HCEC 1CT (cell line): ENCODE measurements at regions not wholly inside any gene's neighbourhood (a gene's known extent, or its start where the extent isn't known, plus 50 kb on each side); places are given as distances from the start of the nearest gene placed in this dataset.
"Not testable (repeated sequence)": the region's sequence is repeated elsewhere in the genome, so short reads cannot be mapped to it uniquely, and the experiment has no call there.

Source experiments
- DNase-seq: peaks from one replicate; pipeline ENCODE4 v3.0.0-alpha.2; 2017

DNA sequence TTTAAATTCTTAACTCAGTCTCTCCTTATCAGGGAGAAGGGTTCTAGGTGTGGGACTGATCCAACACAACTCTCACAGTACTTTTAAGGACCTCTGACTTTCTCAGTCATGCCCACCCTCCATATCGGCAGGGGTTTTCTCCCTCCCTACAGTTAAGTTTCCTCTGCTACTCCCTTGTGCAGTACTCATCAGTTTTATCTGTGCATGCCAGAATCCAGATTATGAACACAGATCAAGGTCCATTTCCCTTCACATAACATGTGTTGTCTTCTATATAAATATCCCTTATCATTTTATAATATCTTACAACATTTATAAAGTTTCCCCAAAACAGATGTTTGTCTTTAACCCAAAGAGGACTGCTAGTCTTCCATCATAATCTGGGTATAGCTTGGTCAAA, 986.5 kb upstream of the ARRDC3 start:
- no peak for DNase-seq

DNA sequence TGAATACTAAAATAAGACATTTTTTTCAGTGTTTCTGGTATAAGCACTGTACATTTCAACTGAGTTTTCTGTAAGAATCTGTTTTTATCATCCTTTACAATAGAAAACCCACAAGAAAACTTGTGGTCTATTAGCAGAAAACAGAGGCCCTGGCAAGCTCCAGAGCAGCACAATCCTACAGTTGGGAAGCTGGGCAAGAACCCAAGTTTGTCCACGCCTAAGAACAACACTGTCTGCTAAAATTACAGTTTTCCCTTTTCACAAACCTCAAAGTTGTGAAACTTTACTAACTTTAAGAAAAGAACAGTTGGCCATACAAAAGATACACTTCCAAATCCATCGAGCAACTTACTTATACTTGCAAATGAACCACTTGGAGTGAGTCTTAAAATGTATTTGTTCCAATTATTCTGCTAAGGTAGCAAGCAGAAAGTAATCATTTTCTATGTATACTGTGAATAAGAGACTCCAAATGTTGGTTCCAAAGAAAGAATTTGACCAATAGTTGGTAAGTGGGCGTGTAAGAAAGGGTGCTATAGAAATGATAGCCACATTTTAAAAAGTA, 982.0 kb upstream of the ARRDC3 start:
- DNase-seq: no peak

DNA sequence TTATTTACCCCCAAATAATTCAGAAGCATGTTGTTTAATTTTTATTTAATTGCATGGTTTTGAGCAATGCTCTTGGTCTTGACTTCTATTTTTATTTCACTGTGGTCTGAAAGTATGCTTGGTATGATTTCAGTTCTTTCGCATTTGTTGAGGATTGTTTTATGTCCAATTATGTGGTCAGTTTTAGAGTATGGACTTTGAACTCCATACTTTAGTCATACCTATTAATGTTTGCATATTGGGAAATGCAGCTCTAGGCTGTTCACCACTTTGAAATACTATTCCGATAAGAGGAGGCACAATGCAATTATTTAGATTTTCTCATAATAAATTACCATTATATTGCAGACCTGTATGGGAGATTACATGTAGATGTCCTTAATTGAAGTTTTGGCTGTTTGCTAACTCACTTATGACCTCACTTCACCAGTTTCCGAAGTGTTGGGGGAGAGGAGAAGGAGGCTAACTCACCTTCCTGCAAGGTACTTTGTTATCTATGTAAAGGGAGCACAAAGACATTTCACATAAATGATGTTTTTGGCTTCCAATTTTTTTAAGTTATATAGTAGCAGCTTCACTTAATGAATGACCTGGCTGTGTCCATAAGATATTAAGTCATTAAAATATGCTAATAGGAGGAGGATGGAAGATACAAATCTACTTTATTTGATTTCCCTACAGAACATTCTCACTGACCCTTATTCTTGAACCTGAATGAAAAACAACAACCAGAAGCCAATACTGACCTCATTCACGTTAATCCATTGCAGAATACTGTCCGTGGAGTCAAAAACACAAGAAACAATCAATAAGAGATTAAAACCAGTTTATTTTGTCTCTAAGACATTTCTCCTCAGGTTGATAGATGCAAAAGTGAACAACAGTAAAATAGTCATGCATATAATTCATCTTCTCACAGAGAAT, 970.3 kb upstream of the ARRDC3 start:
- DNase-seq: peak; percentile 64

DNA sequence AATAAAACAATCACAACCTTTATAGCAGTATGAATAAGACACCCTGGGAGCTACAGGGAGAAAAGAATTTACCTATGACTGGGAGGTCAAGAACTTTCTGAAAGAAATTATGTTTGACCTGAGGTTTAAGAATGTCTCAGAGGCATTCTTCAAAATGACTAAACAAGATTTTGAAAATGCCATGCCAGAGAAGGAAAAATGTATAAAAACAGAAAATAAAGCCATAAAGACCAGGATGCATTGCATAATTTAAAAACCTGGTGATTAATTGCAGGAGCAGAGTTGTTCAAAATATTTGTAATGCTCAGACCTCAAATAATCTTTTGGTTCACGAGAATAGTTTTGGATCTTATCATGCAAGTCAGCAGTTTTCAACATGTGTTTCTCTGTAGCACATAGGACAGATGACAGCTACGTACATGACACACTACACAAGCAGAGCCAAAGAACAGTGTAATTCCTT, 954.7 kb upstream of the ARRDC3 start:
- DNase-seq: peak; percentile 79

DNA sequence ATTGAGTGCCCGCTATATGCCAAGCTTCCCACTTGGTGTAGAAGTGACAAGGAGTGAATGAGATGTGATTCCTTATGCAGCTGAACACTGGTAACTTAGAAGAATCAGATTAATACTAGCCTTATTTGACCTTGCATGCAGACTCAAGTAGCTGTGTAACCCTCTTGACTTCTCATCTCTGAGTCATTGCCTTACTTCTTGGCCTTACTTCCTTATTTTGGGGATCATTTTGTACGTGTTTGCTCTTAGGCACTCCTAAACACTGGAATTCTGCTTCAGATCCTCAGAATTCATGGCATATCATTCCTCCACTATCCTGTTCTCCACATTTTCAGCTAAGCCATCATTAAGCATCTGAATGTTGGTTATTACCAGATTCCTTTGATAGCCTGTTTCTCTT, 948.9 kb upstream of the ARRDC3 start:
- peak; percentile 86 for DNase-seq

DNA sequence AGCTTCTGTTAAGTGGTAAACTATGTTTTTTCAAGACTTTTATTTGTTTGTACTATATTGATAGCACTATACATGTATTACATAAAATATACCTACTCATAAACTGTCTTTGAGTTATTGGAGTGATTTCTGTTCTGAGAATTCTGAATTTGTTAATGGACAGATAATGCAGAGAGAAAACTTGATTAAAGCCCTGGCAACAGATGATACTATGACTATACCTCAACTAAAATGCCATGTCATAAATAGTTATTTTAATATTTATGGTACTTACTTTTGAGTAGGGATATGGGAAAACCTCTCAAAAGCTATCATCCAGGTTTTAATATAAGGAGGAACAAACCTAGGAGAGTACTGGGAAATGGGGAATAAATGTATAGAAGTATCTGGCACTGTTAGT, 947.2 kb upstream of the ARRDC3 start:
- DNase-seq: no peak

DNA sequence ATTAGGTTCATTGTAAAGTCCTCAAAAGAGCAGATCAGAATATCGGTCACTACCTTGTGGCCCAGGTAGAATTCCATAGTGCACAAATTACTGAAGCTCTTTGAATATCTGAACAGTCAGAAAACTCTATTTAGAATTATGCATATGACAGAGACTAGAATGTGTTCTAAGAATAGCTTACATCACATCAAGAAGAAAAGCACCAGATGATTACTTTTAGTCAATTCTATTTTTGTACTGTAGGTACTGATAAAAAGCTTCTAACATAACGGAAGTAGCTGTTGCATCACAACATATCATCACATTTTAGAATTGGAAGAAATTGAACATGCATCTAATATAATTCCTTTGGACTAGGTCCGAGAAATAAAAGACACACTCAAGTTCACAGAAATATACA, 946.6 kb upstream of the ARRDC3 start:
- no peak for DNase-seq

DNA sequence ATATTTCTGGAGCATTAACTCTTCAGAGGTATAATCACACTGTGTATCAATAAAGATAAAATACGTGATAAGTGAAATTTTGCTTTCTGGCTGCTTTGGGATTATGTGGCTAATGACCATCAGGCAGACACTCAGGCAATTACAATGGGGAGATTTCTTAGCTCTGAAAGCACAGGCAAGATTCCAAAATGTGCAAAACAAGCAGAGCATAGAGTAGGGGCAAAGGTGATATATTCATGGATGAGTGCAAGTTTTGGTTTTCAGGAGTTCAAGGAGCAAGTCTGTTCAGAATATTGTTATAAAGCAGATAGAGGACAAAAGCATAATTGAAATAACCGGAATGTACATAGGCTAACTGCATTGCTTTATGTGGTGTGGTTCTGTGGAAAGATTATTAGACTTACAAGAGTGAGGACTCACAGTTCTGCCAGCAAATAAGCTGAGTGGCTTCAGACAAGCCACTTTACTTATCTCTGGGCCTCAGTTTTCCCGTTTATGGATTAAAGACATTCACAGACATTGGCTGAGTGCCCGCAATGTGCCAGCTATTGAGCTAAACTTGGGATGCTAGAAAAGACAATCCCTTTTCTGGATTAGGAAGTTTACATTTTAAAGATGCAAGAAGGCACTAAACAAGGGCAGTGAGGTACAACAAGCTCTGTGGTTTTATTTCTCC, 945.6 kb upstream of the ARRDC3 start:
- DNase-seq: no peak

DNA sequence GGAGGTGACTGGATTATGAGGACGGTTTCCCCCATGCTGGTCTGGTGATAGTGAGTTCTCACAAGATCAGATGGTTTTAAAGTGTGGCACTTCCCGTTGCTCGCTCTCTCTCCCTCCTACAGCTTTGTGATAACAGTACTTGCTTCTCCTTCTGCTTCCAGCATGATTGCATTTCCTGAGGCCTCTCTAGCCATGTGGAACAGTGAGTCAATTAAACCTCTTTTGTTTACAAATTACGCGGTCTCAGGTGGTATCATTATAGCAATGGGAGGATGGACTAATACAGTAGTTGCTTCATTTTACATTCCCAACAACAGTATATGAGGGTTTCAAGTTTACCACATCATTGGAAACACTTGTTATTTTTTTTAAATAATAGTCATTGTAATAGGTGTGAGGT, 937.3 kb upstream of the ARRDC3 start:
- DNase-seq: no peak

DNA sequence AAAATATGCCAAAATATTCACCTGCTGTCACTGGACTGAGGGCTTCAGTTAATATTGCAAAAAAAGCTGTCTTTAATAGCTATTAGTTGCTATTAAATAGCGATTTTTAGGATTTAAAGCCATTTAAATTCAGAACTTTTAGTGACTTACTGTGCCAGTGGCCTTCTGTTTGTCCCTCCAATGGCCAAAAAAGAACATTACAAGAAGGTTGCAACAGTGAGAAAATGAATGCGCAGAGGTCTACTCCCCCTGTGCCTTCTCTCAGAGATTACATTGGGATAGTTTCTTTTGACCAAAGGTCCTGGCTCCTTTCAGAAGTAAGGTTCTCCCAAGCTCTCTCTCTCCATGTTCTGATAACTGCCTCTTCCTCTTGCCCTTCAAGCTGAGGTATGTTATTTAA, 930.3 kb upstream of the ARRDC3 start:
- DNase-seq: no peak

DNA sequence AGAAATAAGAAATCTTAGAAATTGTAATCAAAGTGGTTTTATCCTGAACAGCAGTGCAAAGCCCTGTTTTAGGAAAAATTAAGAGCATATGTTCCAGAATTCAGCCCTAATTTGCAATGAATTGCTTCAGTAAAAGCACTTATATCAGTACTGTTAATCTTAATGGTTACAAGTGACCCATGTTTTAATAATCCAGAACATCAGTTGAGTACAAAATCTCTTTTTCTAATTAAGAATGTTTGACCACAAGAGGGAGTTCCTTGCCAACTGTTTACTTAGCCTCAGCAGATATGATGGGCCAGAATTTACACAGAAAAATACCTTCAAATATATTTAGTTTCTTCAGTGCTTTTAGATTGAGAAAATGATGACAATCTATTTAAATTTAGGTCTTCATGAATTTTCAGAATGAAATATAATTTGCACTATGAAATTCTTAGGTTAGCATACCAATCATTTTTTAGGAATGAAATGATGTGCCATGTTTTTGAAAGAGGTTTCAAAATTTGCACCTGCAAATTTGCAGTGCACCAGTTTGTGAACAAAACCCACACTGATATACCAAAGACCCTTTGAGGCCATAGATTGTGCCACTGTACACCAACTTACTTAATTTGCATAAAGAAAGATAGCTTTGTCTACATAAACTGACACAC, 926.3 kb upstream of the ARRDC3 start:
- peak; percentile 68 for DNase-seq

DNA sequence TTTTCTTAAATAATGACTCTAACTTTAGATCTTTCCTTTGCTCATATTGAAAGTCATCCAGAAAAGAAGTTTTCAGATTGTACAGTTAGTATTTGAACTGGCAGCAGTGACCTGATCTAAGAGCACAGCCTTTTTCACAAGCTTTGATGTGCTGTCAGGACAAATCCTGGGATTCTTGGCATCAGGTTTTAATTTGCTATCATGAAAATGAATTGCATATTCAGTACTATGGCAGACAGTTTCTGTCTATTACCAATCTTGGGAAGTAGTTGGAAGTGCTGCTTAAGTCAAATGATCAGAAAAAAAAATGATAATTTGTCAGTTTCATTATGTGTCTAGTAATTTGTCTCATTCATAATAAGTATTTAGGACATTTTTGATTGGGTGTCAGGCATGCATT, 925.6 kb upstream of the ARRDC3 start:
- no peak for DNase-seq

DNA sequence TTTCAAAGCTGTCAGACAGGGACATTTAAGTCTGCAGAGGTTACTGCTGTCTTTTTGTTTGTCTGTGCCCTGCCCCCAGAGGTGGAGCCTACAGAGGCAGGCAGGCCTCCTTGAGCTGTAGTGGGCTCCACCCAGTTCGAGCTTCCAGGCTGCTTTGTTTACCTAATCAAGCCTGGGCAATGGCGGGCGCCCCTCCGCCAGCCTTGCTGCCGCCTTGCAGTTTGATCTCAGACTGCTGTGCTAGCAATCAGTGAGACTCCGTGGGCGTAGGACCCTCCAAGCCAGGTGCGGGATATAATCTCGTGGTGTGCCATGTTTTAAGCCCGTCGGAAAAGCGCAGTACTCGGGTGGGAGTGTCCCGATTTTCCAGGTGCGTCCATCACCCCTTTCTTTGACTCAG, 919.2 kb upstream of the ARRDC3 start:
- DNase-seq: not testable (repeated sequence)

DNA sequence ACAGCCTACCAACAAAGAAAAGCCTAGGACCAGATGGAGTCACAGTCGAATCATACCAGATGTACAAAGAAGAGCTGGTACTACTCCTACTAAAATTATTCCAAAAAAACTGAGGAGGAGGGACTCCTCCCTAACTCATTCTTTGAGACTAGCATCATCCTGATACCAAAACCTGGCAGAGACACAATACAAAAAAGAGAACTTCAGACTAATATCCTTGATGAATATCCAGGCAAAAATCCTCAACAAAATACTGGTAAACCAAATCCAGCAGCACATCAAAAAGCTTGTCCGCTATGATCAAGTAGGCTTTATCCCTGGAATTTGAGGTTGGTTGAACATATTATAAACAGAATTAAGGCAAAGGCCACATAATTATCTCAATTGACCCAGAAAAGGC, 900.4 kb upstream of the ARRDC3 start:
- no peak for DNase-seq

DNA sequence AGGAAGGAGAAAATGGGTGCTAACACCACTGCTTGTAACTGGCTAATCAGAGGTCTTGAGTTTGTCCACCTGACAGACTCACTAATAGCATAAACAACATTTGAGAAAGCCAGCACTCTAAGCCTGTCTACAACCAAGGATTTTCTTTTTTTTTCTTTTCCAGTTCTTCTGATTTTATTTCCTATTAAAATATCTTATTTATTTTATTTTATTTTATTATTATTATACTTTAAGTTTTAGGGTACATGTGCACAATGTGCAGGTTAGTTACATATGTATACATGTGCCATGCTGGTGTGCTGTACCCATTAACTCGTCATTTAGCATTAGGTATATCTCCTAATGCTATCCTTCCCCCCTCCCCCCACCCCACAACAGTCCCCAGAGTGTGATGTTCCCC, 888.6 kb upstream of the ARRDC3 start:
- not testable (repeated sequence) for DNase-seq

DNA sequence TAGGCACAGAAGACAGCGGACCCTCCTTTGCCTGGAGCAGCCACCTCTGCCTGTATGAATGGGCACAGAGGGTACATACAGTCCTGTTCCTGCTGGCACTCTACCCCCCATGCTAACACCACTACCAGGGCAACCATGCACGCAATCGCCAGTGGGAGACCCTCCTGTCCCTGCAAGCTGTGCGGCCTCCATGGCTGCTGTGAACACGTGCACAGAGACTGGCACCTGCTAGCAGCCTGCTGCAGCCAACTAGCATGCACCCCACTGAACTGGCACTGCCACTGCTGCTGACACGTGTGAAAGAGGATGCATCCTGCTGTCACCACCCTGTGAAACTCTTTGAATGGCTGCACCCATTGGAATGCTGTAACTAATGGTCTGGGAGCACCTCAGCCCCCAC, 885.2 kb upstream of the ARRDC3 start:
- no peak for DNase-seq

DNA sequence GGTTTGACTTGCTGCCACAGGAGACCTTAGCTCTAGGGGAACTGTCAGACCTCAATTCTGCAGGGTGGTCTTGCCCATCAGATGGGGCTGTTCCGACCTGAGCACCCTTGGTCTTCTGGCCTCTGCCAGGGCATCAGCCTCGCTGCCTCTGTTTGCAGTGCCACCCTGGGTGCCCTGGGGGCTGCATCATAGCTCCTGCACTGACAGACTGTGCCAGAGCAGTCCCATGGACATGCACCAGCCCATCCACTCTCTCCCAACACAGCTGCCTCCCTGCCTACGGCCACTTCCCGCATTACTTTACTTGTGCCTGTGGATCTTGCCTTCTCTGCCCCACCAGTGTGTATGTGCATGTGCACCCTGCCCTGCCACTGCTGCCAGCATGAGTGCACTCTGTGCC, 884.7 kb upstream of the ARRDC3 start:
- no peak for DNase-seq

DNA sequence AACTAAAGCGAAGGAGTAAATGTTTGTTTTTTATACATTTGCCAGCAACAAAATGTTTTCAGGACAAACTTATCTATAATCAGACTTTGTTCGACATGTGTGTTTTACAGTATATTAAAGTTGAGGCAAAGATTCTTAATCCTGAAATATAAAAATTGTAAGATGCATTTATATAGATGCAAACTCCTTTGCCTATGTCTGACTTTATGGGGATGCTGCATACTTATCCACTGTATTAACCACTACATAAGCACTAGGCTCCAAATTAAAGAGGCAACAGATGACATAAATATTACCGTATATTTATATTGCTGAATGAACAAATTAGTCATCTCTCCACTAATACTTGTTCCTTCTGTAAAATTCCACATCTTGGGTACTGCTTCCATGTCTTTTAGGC, 882.7 kb upstream of the ARRDC3 start:
- DNase-seq: peak; percentile 3

DNA sequence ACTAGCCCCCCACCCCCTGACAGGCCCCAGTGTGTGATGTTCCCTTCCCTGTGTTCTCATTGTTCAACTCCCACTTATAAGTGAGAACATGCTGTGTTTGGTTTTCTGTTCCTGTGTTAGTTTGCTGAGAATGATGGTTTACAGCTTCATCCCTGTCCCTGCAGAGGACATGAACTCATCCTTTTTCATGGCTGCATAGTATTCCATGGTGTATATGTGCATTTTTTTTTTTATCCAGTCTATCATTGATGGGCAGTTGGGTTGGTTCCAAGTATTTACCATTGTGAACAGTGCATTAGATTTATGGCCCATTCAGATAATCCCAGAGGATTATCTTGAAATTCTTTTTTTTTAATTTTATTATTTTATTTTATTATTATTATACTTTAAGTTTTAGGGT, 872.5 kb upstream of the ARRDC3 start:
- DNase-seq: not testable (repeated sequence)

DNA sequence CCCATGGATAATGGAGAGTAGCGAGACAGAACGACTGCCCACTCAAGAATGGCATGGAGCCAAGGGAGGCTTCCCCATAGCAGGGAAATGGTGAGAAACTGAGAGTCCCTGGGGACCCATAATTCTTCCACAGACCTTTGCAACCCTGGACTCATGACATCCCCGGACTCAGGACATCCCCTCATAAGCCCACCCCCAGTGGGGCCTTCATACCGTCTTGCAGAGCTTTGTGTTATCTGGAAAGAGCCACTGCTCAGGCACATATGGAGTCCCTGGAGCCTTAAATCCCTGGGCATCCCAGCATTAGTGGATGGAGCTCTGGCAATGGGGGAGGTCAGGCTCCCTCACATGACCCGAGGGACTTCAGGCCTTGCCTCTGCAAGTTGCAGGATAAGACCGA, 865.4 kb upstream of the ARRDC3 start:
- no peak for DNase-seq

DNA sequence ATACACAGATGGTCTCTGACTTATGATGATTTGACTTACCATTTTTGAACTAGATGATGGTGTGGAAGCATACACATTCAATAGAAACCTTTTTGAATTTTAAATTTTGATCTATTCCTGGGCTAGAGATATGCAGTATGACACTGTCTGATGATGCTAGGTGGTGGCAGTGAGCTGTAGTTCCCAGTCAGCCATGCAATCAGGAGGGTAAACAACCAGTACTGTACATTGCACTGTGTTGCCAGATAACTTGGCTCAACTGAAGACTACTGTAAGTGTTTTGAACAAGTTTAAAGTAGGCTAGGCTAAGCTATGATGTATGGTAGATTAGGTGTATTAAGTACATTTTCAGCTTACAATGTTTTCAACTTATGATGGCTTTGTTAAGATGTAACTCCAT, 859.1 kb upstream of the ARRDC3 start:
- no peak for DNase-seq

DNA sequence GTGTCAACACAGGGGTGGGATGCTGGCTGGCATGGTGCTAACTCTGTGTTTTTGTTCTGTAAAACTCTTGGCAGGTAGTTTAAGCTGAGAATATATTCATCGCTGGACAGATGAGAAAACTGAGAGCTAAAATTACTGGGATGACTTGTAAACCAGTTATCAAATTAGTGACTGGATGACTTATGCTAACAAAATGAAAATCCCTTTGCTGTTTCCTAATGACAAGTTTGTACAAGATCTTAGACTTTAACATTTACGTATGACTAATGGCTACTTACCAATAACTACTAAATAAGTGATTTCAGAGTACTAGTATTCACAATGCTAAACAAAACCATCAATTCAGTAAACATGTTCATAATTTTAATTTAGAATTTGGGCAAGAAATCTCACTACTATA, 854.8 kb upstream of the ARRDC3 start:
- no peak for DNase-seq

DNA sequence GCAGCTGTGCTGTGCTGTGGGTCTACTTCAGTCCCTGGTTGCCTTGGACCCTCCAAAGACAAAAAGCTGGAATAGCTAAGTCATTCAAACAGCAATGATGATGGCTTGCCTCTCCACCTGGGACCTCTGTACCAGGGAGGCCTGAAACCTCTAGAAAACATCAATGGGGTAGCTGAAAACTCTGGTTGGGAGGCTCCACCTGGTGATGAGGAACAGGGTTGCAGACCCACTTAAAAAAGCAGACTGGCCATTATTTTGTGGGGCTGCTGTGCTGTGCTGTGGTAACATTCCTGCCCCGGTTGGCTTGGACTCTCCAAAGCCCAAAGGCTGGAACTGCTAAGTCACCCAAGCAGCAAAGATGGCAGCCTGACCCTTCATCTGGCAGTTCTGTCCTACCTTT, 839.3 kb upstream of the ARRDC3 start:
- DNase-seq: no peak

DNA sequence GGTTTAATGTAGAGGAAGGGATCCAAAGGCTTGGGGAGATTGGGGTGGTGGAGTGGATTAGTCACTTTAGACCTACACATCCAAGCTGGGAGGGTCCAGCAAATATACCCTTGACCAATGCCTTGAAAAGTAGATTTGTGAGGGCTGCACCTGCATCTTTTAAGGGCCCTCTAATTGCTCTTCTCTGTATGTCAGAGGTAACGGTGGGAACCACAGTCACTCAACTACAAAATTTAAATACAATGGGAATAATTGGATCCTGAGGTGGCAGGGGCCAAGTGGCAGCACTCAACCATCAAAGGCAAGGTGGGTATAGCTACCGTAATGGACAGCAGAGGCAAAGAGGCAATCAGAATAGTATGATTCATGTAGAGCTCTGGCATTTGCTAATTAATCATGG, 833.7 kb upstream of the ARRDC3 start:
- not testable (repeated sequence) for DNase-seq
